ENCODE measurements at regions not wholly inside any gene's neighbourhood (a gene's known extent, or its start where the extent isn't known, plus 50 kb on each side); places are given as distances from the start of the nearest gene placed in this dataset.

GRCh38 chr15:25095179-25095578 is 140.4 kb downstream of the SNRPN start:
- no peak for TF ChIP-seq CTCF (IDR thresholded peaks at IDR 0.05)
- TF ChIP-seq POLR2A (IDR thresholded peaks at IDR 0.05) = no peak

Measured in right lobe of liver (tissue), 4 donors.